ENCODE measurements at regions not wholly inside any gene's neighbourhood (a gene's known extent, or its start where the extent isn't known, plus 50 kb on each side); places are given as distances from the start of the nearest gene placed in this dataset.

GRCh38 chr6:48764286-48765044 is 653.5 kb upstream of the PTCHD4 start:
- H3K9me3 Mint-ChIP-seq, result peaks cover 0 to 9% (median 3%) of the 10 kb centered on the region in 8 donors
- no peak overlapping the region for H3K27ac ChIP-seq (ENCODE audit: low read depth, low read length)
- H3K36me3 ChIP-seq (ENCODE audit: insufficient read depth, low read length), result no peaks in the 10 kb centered on the region
- ChIA-PET CTCF (ENCODE audit: partially characterized antibody) (no interaction called here), POLR2A (ENCODE audit: partially characterized antibody) (no interaction called here)
- no peaks in the 10 kb centered on the region for H3K36me3 Mint-ChIP-seq
- H3K27ac Mint-ChIP-seq, result no peak overlapping the region
- H3K4me3 ChIP-seq (ENCODE audit: low read length in 2 of 2), result no peak overlapping the region
- no peak overlapping the region for H3K4me3 Mint-ChIP-seq
- no peaks in the 10 kb centered on the region for H3K27me3 ChIP-seq (ENCODE audit: insufficient read depth, low read length)
- no peak for DNase-seq
- intact Hi-C loops (cut with micrococcal nuclease), result no loop called here
- no peaks in the 10 kb centered on the region for H3K4me1 Mint-ChIP-seq
- no peaks in the 10 kb centered on the region for H3K4me1 ChIP-seq (ENCODE audit: insufficient read depth, low read length)
- H3K27me3 Mint-ChIP-seq, result no peaks in the 10 kb centered on the region
- no peaks in the 10 kb centered on the region for H3K9me3 ChIP-seq (ENCODE audit: control insufficient read depth in 1 of 2, low read length in 2 of 2)

DNA sequence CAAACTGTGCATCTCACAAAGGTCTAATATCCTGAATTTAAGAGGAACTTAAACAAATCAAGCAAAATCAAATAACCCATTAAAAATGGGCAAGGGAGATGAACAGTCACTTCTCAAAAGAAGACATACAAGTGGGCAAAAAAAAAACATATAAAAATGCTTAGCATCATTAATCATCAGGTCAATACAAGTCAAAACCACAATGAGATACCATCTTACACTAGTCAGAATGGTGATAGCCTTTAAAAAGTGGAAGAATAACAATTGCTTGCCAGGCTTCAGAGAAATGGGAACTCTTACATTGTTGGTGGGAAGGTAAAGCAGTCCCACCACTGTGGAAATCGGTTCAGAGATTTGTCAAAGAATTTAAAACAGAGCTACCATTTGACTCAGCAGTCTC is 646.7 kb upstream of the PTCHD4 start:
- H3K9me3 ChIP-seq (ENCODE audit: control insufficient read depth in 1 of 2, low read length in 2 of 2), result no peaks in the 10 kb centered on the region
- H3K36me3 ChIP-seq (ENCODE audit: insufficient read depth, low read length), result no peaks in the 10 kb centered on the region
- ChIA-PET POLR2A (ENCODE audit: partially characterized antibody) (no interaction called here), CTCF (ENCODE audit: partially characterized antibody) (no interaction called here)
- Mint-ChIP-seq H3K4me3 (no peak overlapping the region), H3K9me3 (peaks cover 0 to 6% (median 4%) of the 10 kb centered on the region in 8 donors), H3K4me1 (no peaks in the 10 kb centered on the region), H3K27ac (no peak overlapping the region), H3K36me3 (no peaks in the 10 kb centered on the region), H3K27me3 (no peaks in the 10 kb centered on the region)
- no peak overlapping the region for H3K4me3 ChIP-seq (ENCODE audit: low read length in 2 of 2)
- no peaks in the 10 kb centered on the region for H3K27me3 ChIP-seq (ENCODE audit: insufficient read depth, low read length)
- no peak for DNase-seq
- intact Hi-C loops (cut with micrococcal nuclease), result no loop called here
- H3K4me1 ChIP-seq (ENCODE audit: insufficient read depth, low read length), result no peaks in the 10 kb centered on the region
- H3K27ac ChIP-seq (ENCODE audit: low read depth, low read length), result no peak overlapping the region

DNA sequence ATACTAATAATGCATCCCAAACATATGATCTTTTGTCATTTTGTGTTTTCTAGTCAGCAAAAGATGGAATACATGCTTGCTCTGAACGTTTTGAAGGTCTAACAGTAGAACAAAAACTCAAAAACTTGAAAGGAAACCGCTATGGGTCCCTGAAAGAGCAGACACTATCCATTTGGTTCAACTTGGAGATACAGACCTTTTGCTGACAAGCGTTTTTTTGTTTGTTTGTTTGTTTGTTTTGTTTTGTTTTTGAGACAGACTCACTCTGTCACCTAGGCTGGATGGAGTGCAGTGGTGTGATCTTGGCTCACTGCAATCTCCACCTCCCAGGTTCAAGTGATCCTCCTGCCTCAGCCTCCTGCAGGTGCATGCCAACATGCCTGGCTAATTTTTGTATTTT is 644.3 kb upstream of the PTCHD4 start:
- CTCF ChIA-PET (ENCODE audit: partially characterized antibody), result no interaction called here
- no peak for DNase-seq
- no peaks in the 10 kb centered on the region for H3K9me3 ChIP-seq (ENCODE audit: control insufficient read depth in 1 of 2, low read length in 2 of 2)
- no peaks in the 10 kb centered on the region for H3K27me3 Mint-ChIP-seq
- no peak overlapping the region for H3K27ac Mint-ChIP-seq
- H3K9me3 Mint-ChIP-seq, result peaks cover 0 to 8% (median 3%) of the 10 kb centered on the region in 8 donors
- POLR2A ChIA-PET (ENCODE audit: partially characterized antibody), result no interaction called here
- H3K4me3 ChIP-seq (ENCODE audit: low read length in 2 of 2), result no peak overlapping the region
- H3K4me3 Mint-ChIP-seq, result no peak overlapping the region
- H3K4me1 Mint-ChIP-seq, result no peaks in the 10 kb centered on the region
- no peaks in the 10 kb centered on the region for H3K4me1 ChIP-seq (ENCODE audit: insufficient read depth, low read length)
- H3K36me3 Mint-ChIP-seq, result no peaks in the 10 kb centered on the region
- H3K36me3 ChIP-seq (ENCODE audit: insufficient read depth, low read length), result no peaks in the 10 kb centered on the region
- no peaks in the 10 kb centered on the region for H3K27me3 ChIP-seq (ENCODE audit: insufficient read depth, low read length)
- H3K27ac ChIP-seq (ENCODE audit: low read depth, low read length), result no peak overlapping the region
- intact Hi-C loops (cut with micrococcal nuclease), result no loop called here

- Histone ChIP-seq H3K9me3 (ENCODE audit: control insufficient read depth in 1 of 2, low read length in 2 of 2) (no peaks in the 10 kb centered on the region), H3K4me1 (ENCODE audit: insufficient read depth, low read length) (no peaks in the 10 kb centered on the region), H3K27ac (ENCODE audit: low read depth, low read length) (no peak overlapping the region), H3K27me3 (ENCODE audit: insufficient read depth, low read length) (no peaks in the 10 kb centered on the region), H3K36me3 (ENCODE audit: insufficient read depth, low read length) (no peaks in the 10 kb centered on the region), H3K4me3 (ENCODE audit: low read length in 2 of 2) (no peak overlapping the region)
- H3K4me1 Mint-ChIP-seq, result no peaks in the 10 kb centered on the region
- peaks cover 0 to 8% (median 3%) of the 10 kb centered on the region in 8 donors for H3K9me3 Mint-ChIP-seq
- DNase-seq, result no peak
- intact Hi-C loops (cut with micrococcal nuclease), result no loop called here
- POLR2A ChIA-PET (ENCODE audit: partially characterized antibody), result no interaction called here
- H3K27ac Mint-ChIP-seq, result no peak overlapping the region
- no peak overlapping the region for H3K4me3 Mint-ChIP-seq
- H3K36me3 Mint-ChIP-seq, result no peaks in the 10 kb centered on the region
- H3K27me3 Mint-ChIP-seq, result no peaks in the 10 kb centered on the region
- CTCF ChIA-PET (ENCODE audit: partially characterized antibody), result no interaction called here
Measured at GRCh38 chr6:48754641-48755040, 643.6 kb upstream of the PTCHD4 start.

- CTCF ChIA-PET (ENCODE audit: partially characterized antibody), result no interaction called here
- Histone ChIP-seq H3K27ac (ENCODE audit: low read depth, low read length) (no peak overlapping the region), H3K27me3 (ENCODE audit: insufficient read depth, low read length) (no peaks in the 10 kb centered on the region), H3K36me3 (ENCODE audit: insufficient read depth, low read length) (no peaks in the 10 kb centered on the region), H3K9me3 (ENCODE audit: control insufficient read depth in 1 of 2, low read length in 2 of 2) (no peaks in the 10 kb centered on the region), H3K4me3 (ENCODE audit: low read length in 2 of 2) (no peak overlapping the region), H3K4me1 (ENCODE audit: insufficient read depth, low read length) (no peaks in the 10 kb centered on the region)
- DNase-seq, result no peak
- peaks cover 0 to 9% (median under 1%) of the 10 kb centered on the region in 8 donors for H3K9me3 Mint-ChIP-seq
- H3K4me3 Mint-ChIP-seq, result no peak overlapping the region
- H3K27me3 Mint-ChIP-seq, result no peaks in the 10 kb centered on the region
- intact Hi-C loops (cut with micrococcal nuclease), result no loop called here
- H3K36me3 Mint-ChIP-seq, result no peaks in the 10 kb centered on the region
- no peak overlapping the region for H3K27ac Mint-ChIP-seq
- H3K4me1 Mint-ChIP-seq, result no peaks in the 10 kb centered on the region
- POLR2A ChIA-PET (ENCODE audit: partially characterized antibody), result no interaction called here
Measured at GRCh38 chr6:48750861-48751260, 639.9 kb upstream of the PTCHD4 start.

DNA sequence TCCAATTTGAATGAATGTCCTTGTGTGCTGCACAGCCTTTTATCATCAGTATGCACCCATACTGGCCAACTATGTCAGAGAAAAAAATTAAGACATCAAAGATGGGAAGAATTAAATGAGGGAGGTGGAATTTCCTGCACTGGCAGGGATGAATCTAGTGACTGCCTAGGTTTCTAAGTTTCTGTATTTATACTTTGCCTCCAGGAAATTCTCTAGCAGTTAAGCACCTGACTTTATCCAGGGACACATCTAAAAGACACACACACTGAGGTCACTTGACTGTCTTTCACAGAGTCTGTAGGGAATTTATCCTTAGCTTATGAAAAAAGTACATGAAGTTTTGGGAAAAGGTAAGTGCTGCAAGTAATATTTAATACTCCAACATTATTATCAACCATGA is 636.5 kb upstream of the PTCHD4 start:
- no peak overlapping the region for H3K4me3 Mint-ChIP-seq
- H3K36me3 Mint-ChIP-seq, result no peaks in the 10 kb centered on the region
- no peaks in the 10 kb centered on the region for H3K4me1 Mint-ChIP-seq
- no peaks in the 10 kb centered on the region for H3K4me1 ChIP-seq (ENCODE audit: insufficient read depth, low read length)
- intact Hi-C loops (cut with micrococcal nuclease), result no loop called here
- ChIA-PET POLR2A (ENCODE audit: partially characterized antibody) (no interaction called here), CTCF (ENCODE audit: partially characterized antibody) (no interaction called here)
- H3K27me3 Mint-ChIP-seq, result no peaks in the 10 kb centered on the region
- H3K27me3 ChIP-seq (ENCODE audit: insufficient read depth, low read length), result no peaks in the 10 kb centered on the region
- no peak overlapping the region for H3K4me3 ChIP-seq (ENCODE audit: low read length in 2 of 2)
- H3K27ac Mint-ChIP-seq, result no peak overlapping the region
- no peak overlapping the region for H3K27ac ChIP-seq (ENCODE audit: low read depth, low read length)
- DNase-seq, result no peak
- no peaks in the 10 kb centered on the region for H3K9me3 ChIP-seq (ENCODE audit: control insufficient read depth in 1 of 2, low read length in 2 of 2)
- H3K9me3 Mint-ChIP-seq, result peaks cover 0 to 11% (median 3%) of the 10 kb centered on the region in 8 donors
- H3K36me3 ChIP-seq (ENCODE audit: insufficient read depth, low read length), result no peaks in the 10 kb centered on the region

- intact Hi-C loops (cut with micrococcal nuclease), result no loop called here
- H3K4me3 ChIP-seq (ENCODE audit: low read length in 2 of 2), result no peak overlapping the region
- Mint-ChIP-seq H3K9me3 (peaks cover 0 to 9% (median 3%) of the 10 kb centered on the region in 8 donors), H3K27ac (no peak overlapping the region), H3K4me1 (no peaks in the 10 kb centered on the region), H3K4me3 (no peak overlapping the region), H3K27me3 (no peaks in the 10 kb centered on the region), H3K36me3 (no peaks in the 10 kb centered on the region)
- no peaks in the 10 kb centered on the region for H3K27me3 ChIP-seq (ENCODE audit: insufficient read depth, low read length)
- ChIA-PET POLR2A (ENCODE audit: partially characterized antibody) (no interaction called here), CTCF (ENCODE audit: partially characterized antibody) (no interaction called here)
- H3K9me3 ChIP-seq (ENCODE audit: control insufficient read depth in 1 of 2, low read length in 2 of 2), result no peaks in the 10 kb centered on the region
- H3K27ac ChIP-seq (ENCODE audit: low read depth, low read length), result no peak overlapping the region
- no peaks in the 10 kb centered on the region for H3K36me3 ChIP-seq (ENCODE audit: insufficient read depth, low read length)
- no peak for DNase-seq
- no peaks in the 10 kb centered on the region for H3K4me1 ChIP-seq (ENCODE audit: insufficient read depth, low read length)
Measured at GRCh38 chr6:48747040-48747439, 636.0 kb upstream of the PTCHD4 start.

DNA sequence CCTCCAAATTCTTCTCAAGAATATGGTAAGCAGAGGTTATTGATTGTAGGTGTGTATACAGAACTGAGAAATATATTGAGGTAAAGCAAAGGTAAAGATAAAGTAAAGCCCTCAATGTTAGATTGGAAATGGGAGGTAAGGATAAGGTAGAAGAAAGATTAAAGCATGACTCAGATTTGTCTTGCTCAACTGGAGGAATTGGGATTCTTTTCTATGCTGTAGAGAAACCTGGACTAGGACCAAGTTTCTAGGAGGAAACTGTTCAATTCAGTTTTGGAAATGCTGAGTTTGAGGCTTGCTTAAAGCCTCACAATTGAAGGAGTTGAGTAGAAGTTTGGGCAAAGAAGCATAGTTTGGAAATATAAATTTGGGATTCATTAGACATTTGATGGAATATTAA is 634.0 kb upstream of the PTCHD4 start:
- H3K27me3 Mint-ChIP-seq, result no peaks in the 10 kb centered on the region
- H3K4me1 Mint-ChIP-seq, result no peaks in the 10 kb centered on the region
- no peak overlapping the region for H3K4me3 Mint-ChIP-seq
- no peaks in the 10 kb centered on the region for H3K36me3 Mint-ChIP-seq
- no peak overlapping the region for H3K27ac Mint-ChIP-seq
- no peak for DNase-seq
- Histone ChIP-seq H3K36me3 (ENCODE audit: insufficient read depth, low read length) (no peaks in the 10 kb centered on the region), H3K9me3 (ENCODE audit: control insufficient read depth in 1 of 2, low read length in 2 of 2) (no peaks in the 10 kb centered on the region), H3K27me3 (ENCODE audit: insufficient read depth, low read length) (no peaks in the 10 kb centered on the region), H3K4me1 (ENCODE audit: insufficient read depth, low read length) (no peaks in the 10 kb centered on the region), H3K4me3 (ENCODE audit: low read length in 2 of 2) (no peak overlapping the region), H3K27ac (ENCODE audit: low read depth, low read length) (no peak overlapping the region)
- CTCF ChIA-PET (ENCODE audit: partially characterized antibody), result no interaction called here
- intact Hi-C loops (cut with micrococcal nuclease), result no loop called here
- H3K9me3 Mint-ChIP-seq, result peaks cover 0 to 9% (median 3%) of the 10 kb centered on the region in 8 donors
- POLR2A ChIA-PET (ENCODE audit: partially characterized antibody), result no interaction called here
